H9 (cell line): ENCODE measurements at regions not wholly inside any gene's neighbourhood (a gene's known extent, or its start where the extent isn't known, plus 50 kb on each side); places are given as distances from the start of the nearest gene placed in this dataset.

Experiments
- DNase-seq: peaks from one replicate; pipeline ENCODE4 v3.0.0-alpha.2; 2017
- H2AFZ ChIP-seq: one replicate; pipeline ENCODE4 v1.6.1; 2013; ENCODE audit warnings: mild to moderate bottlenecking, low read length, control low read depth, moderate library complexity
- H2AK5ac ChIP-seq: 2 replicates; pipeline ENCODE4 v1.6.1; 2013; ENCODE audit warnings: low read length, control low read depth, mixed read lengths; ENCODE audit not compliant: insufficient read length
- H2BK120ac ChIP-seq: one replicate; pipeline ENCODE4 v1.6.1; 2013; ENCODE audit warnings: low read depth, mild to moderate bottlenecking, low read length, control low read depth, inconsistent platforms; ENCODE audit not compliant: poor library complexity, severe bottlenecking
- H2BK12ac ChIP-seq: 2 replicates; pipeline ENCODE4 v1.6.1; 2013; ENCODE audit warnings: low read length, control low read depth, mixed read lengths, low read depth; ENCODE audit not compliant: insufficient read length
- H2BK15ac ChIP-seq: 2 replicates; pipeline ENCODE4 v1.6.1; 2013; ENCODE audit warnings: low read depth, low read length, control low read depth
- H2BK20ac ChIP-seq: one replicate; pipeline ENCODE4 v1.6.1; 2013; ENCODE audit warnings: low read depth, mild to moderate bottlenecking, low read length, control low read depth, inconsistent platforms; ENCODE audit not compliant: poor library complexity, severe bottlenecking
- H2BK5ac ChIP-seq: 2 replicates; pipeline ENCODE4 v1.6.1; 2013; ENCODE audit warnings: low read length, control low read depth, mixed read lengths; ENCODE audit not compliant: insufficient read length
- H3K14ac ChIP-seq: 2 replicates; pipeline ENCODE4 v1.6.1; 2013; ENCODE audit warnings: low read length, control low read depth; ENCODE audit not compliant: insufficient read depth
- H3K18ac ChIP-seq: 2 replicates; pipeline ENCODE4 v1.6.1; 2013; ENCODE audit warnings: low read depth, mild to moderate bottlenecking, mixed read lengths, low read length, control low read depth; ENCODE audit not compliant: insufficient read length
- H3K23ac ChIP-seq: 2 replicates; pipeline ENCODE4 v1.6.1; 2013; ENCODE audit warnings: low read length, control low read depth, mixed read lengths, low read depth; ENCODE audit not compliant: insufficient read length
- H3K23me2 ChIP-seq: 2 replicates; pipeline ENCODE4 v1.6.1; 2013; ENCODE audit warnings: low read depth, mild to moderate bottlenecking, mixed read lengths, low read length, control low read depth; ENCODE audit not compliant: insufficient read length, poor library complexity, severe bottlenecking
- H3K27ac ChIP-seq: 2 replicates; pipeline ENCODE4 v1.5.1; 2013; ENCODE audit warnings: low read length, control low read depth, mixed read lengths, low read depth; ENCODE audit not compliant: insufficient read length
- H3K27me3 ChIP-seq: 2 replicates; pipeline ENCODE4 v1.6.1; 2013; ENCODE audit warnings: low read length, control low read depth, inconsistent platforms; ENCODE audit not compliant: insufficient read depth
- H3K4ac ChIP-seq: 2 replicates; pipeline ENCODE4 v1.6.1; 2013; ENCODE audit warnings: low read depth, mild to moderate bottlenecking, control low read depth, inconsistent platforms, low read length, moderate library complexity
- H3K4me1 ChIP-seq: 2 replicates; pipeline ENCODE4 v1.6.1; 2013; ENCODE audit warnings: low read length, control low read depth, inconsistent platforms; ENCODE audit not compliant: insufficient read depth
- H3K4me2 ChIP-seq: 2 replicates; pipeline ENCODE4 v1.6.1; 2013; ENCODE audit warnings: low read length, control low read depth, mixed read lengths; ENCODE audit not compliant: insufficient read length, insufficient read depth
- H3K56ac ChIP-seq: 2 replicates; pipeline ENCODE4 v1.6.1; 2013; ENCODE audit warnings: low read depth, mild to moderate bottlenecking, mixed read lengths, low read length, control low read depth; ENCODE audit not compliant: insufficient read length
- H3K79me1 ChIP-seq: 2 replicates; pipeline ENCODE4 v1.6.1; 2013; ENCODE audit warnings: low read depth, mild to moderate bottlenecking, moderate library complexity, low read length, control low read depth, inconsistent platforms; ENCODE audit not compliant: insufficient read depth, poor library complexity, severe bottlenecking
- H3K79me2 ChIP-seq: 2 replicates; pipeline ENCODE4 v1.6.1; 2013; ENCODE audit warnings: low read length, control low read depth, inconsistent platforms; ENCODE audit not compliant: insufficient read depth
- H3K9ac ChIP-seq: 2 replicates; pipeline ENCODE4 v1.6.1; 2013; ENCODE audit warnings: low read length, control low read depth, mixed read lengths; ENCODE audit not compliant: insufficient read length; ENCODE audit errors: extremely low read depth
- H3K9me3 ChIP-seq: one replicate; pipeline ENCODE4 v1.6.1; 2013; ENCODE audit warnings: low read depth, low read length, inconsistent platforms; ENCODE audit not compliant: control insufficient read depth
- H3T11ph ChIP-seq: one replicate; pipeline ENCODE4 v1.6.1; 2013; ENCODE audit warnings: mild to moderate bottlenecking, low read length, control low read depth, inconsistent platforms
- H4K20me1 ChIP-seq: one replicate; pipeline ENCODE4 v1.6.1; 2013; ENCODE audit not compliant: control insufficient read depth, insufficient read length, insufficient read depth
- H4K5ac ChIP-seq: 2 replicates; pipeline ENCODE4 v1.6.1; 2013; ENCODE audit warnings: low read depth, mild to moderate bottlenecking, mixed read lengths, low read length, control low read depth; ENCODE audit not compliant: insufficient read length
- H4K8ac ChIP-seq: replicated peaks from 2 replicates; pipeline ENCODE4 v1.6.1; 2013; ENCODE audit warnings: low read length, control low read depth, mixed read lengths, low read depth; ENCODE audit not compliant: insufficient read length
- H4K91ac ChIP-seq: 2 replicates; pipeline ENCODE4 v1.6.1; 2013; ENCODE audit warnings: low read depth, mild to moderate bottlenecking, moderate library complexity, mixed read lengths, low read length, control low read depth; ENCODE audit not compliant: insufficient read length
- H3K27ac Mint-ChIP-seq, 3 experiments: 2 replicates in 2 of 3; 3 replicates in 1 of 3; pipeline ENCODE4 v1.8.0; 2020 to 2021; ENCODE audit warnings: mixed read lengths in 3 of 3, mild to moderate bottlenecking in 1 of 3, moderate library complexity in 1 of 3
- H3K27me3 Mint-ChIP-seq: 2 replicates; pipeline ENCODE4 v1.8.0; 2021; ENCODE audit warnings: low read depth, mild to moderate bottlenecking, moderate library complexity, mixed read lengths
- H3K36me3 Mint-ChIP-seq, 3 experiments: 2 replicates in 2 of 3; 3 replicates in 1 of 3; pipeline ENCODE4 v1.8.0; 2020 to 2021; ENCODE audit warnings: low read depth in 3 of 3, mixed read lengths in 3 of 3; ENCODE audit not compliant: insufficient read depth in 1 of 3
- H3K4me1 Mint-ChIP-seq, 2 experiments: 2 replicates each; pipeline ENCODE4 v1.8.0; 2020; ENCODE audit warnings: mixed read lengths in 2 of 2
- H3K4me3 Mint-ChIP-seq, 2 experiments: 2 replicates in 1 of 2; 3 replicates in 1 of 2; pipeline ENCODE4 v1.8.0; 2020 to 2021; ENCODE audit warnings: mild to moderate bottlenecking in 2 of 2, mixed read lengths in 2 of 2, moderate library complexity in 1 of 2
- H3K9me3 Mint-ChIP-seq, 2 experiments: 2 replicates in 1 of 2; 3 replicates in 1 of 2; pipeline ENCODE4 v1.8.0; 2020; ENCODE audit warnings: mild to moderate bottlenecking in 2 of 2, mixed read lengths in 2 of 2, moderate library complexity in 1 of 2
- WGBS: extraction: QIAGEN DNeasy Blood & Tissue Kit; methylation state at CpG from one replicate; pipeline ENCODE4 v1.1.7; 2013; ENCODE audit warnings: missing lambda C conversion rate, low lambda C conversion rate, mixed read lengths; ENCODE audit not compliant: insufficient read length; ENCODE audit errors: extremely low coverage; 5-methylcytosine and 5-hydroxymethylcytosine counted together
- TF ChIP-seq, protein P1 (sequence below): fragments of 200-600 bp; sonication (generic); conservative IDR thresholded peaks from 3 replicates; pipeline ENCODE4 v1.8.0; 2021; ENCODE audit warnings: antibody characterized with exemption, mild to moderate bottlenecking

DNA sequence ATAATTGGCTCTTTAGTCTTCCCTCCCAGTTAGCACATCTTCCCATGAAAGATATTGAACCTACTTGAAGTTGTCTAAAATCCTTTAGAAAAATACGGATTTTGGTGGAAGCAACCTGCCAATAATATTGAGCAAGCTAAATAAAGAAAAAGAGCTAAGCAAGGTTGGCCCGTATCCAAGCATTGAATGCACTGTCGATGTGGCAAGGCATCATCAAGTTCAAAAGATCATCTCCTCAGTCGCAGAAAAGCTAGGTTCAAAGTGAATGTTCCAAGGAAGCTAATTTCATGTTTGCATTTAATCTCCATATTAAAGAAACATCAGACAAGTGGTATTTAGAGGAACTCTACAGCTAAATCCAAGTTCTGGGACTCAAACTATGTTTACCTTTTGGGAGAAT, 206.0 kb downstream of the MTERF1 start:
- Histone ChIP-seq H4K8ac (no peak overlapping the region), H3K4ac (no peak overlapping the region), H3T11ph (no peak overlapping the region), H3K27ac (no peak overlapping the region), H3K9me3 (no peaks in the 10 kb centered on the region), H2AK5ac (no peak overlapping the region), H3K9ac (no peak overlapping the region), H3K23ac (no peak overlapping the region), H3K79me2 (no peaks in the 10 kb centered on the region), H3K4me2 (no peak overlapping the region), H2AFZ (no peak overlapping the region), H4K91ac (no peak overlapping the region), H4K20me1 (no peaks in the 10 kb centered on the region), H3K18ac (no peak overlapping the region), H2BK15ac (no peak overlapping the region), H2BK12ac (no peak overlapping the region), H3K56ac (no peak overlapping the region), H3K4me1 (no peaks in the 10 kb centered on the region), H3K79me1 (no peaks in the 10 kb centered on the region), H2BK20ac (no peak overlapping the region), H3K23me2 (no peaks in the 10 kb centered on the region), H3K27me3 (no peaks in the 10 kb centered on the region), H2BK5ac (no peak overlapping the region), H2BK120ac (no peak overlapping the region), H3K14ac (no peak overlapping the region), H4K5ac (no peak overlapping the region)
- H3K36me3 Mint-ChIP-seq = no peaks in the 10 kb centered on the region
- no CpG with 5 or more reads among the region's 4 CpGs for WGBS
- TF ChIP-seq, protein P1, sequence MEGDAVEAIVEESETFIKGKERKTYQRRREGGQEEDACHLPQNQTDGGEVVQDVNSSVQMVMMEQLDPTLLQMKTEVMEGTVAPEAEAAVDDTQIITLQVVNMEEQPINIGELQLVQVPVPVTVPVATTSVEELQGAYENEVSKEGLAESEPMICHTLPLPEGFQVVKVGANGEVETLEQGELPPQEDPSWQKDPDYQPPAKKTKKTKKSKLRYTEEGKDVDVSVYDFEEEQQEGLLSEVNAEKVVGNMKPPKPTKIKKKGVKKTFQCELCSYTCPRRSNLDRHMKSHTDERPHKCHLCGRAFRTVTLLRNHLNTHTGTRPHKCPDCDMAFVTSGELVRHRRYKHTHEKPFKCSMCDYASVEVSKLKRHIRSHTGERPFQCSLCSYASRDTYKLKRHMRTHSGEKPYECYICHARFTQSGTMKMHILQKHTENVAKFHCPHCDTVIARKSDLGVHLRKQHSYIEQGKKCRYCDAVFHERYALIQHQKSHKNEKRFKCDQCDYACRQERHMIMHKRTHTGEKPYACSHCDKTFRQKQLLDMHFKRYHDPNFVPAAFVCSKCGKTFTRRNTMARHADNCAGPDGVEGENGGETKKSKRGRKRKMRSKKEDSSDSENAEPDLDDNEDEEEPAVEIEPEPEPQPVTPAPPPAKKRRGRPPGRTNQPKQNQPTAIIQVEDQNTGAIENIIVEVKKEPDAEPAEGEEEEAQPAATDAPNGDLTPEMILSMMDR = no peak
- peaks cover 1% of the 10 kb centered on the region in 2 experiments; a peak in 3 of 5 replicates for H3K9me3 Mint-ChIP-seq
- no peak overlapping the region for H3K27ac Mint-ChIP-seq
- no peak overlapping the region for H3K4me3 Mint-ChIP-seq
- no peaks in the 10 kb centered on the region for H3K4me1 Mint-ChIP-seq
- DNase-seq = no peak
- no peaks in the 10 kb centered on the region for H3K27me3 Mint-ChIP-seq
